C4-2B (cell line): ENCODE measurements at regions not wholly inside any gene's neighbourhood (a gene's known extent, or its start where the extent isn't known, plus 50 kb on each side); places are given as distances from the start of the nearest gene placed in this dataset.

Experiments
- H3K27ac ChIP-seq: fragments of 450-650 bp; 2 replicates; pipeline ENCODE4 v1.5.1; 2017
- CTCF ChIP-seq: fragments of 450-650 bp; conservative IDR thresholded peaks from 2 replicates; pipeline ENCODE4 v1.5.1; 2017; ENCODE audit warnings: mild to moderate bottlenecking
- ZFX ChIP-seq: fragments of 450-650 bp; IDR thresholded peaks from 2 replicates; pipeline ENCODE4 v1.6.1; 2017

DNA sequence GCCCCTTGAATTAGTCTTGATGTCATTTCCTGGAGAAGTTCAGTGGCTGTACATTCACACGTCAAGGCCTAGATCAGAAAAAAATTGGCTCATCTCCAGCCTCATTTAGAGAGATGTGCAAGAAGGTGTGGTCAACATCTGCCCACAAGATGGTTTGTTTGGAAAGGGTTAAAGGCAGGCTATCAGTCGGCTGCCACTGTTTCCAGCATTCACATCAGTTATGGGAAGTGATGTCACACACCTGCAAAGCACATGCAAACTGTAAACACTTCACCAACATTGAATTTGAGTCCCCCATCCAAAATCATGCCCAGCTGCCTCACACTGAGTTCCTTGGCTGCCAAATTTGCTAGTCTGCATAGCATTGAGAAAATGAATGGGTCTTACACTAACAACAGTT lies 498.3 kb upstream of the INTU start:
- TF ChIP-seq ZFX (no peak), CTCF (no peak)

GRCh38 chr4:127138586-127138985 lies 494.2 kb upstream of the INTU start:
- TF ChIP-seq CTCF (no peak), ZFX (no peak)
- no peak overlapping the region for H3K27ac ChIP-seq

More for the DNA sequence above, 498.3 kb upstream of the INTU start:
- H3K27ac ChIP-seq, result no peak overlapping the region

- no peak overlapping the region for H3K27ac ChIP-seq
- TF ChIP-seq CTCF (no peak), ZFX (no peak)
Observed at GRCh38 chr4:127139788-127140286, 492.9 kb upstream of the INTU start.

DNA sequence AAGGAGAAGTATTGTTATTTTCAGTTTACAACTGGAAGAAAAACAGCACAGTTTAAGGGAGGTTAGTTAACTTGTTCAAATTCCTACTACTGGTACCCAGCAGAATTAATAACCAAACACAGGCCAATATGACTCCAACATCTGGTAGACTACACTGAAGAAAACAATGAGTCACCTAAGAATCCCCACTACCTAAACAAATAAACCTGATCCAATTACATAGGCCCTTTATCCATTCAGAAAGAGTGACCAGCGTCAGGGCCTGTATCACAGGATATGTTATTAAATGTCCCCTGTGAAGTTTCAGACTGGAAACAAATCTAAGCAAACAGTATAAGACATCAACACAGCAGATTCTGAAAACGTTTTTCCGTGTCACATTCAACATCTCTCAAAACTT lies 492.5 kb upstream of the INTU start:
- H3K27ac ChIP-seq, result no peak overlapping the region
- TF ChIP-seq ZFX, result no peak
- no peak for TF ChIP-seq CTCF

- TF ChIP-seq CTCF, result no peak
- TF ChIP-seq ZFX, result no peak
- no peak overlapping the region for H3K27ac ChIP-seq
Observed at GRCh38 chr4:127141856-127142255, 490.9 kb upstream of the INTU start.

DNA sequence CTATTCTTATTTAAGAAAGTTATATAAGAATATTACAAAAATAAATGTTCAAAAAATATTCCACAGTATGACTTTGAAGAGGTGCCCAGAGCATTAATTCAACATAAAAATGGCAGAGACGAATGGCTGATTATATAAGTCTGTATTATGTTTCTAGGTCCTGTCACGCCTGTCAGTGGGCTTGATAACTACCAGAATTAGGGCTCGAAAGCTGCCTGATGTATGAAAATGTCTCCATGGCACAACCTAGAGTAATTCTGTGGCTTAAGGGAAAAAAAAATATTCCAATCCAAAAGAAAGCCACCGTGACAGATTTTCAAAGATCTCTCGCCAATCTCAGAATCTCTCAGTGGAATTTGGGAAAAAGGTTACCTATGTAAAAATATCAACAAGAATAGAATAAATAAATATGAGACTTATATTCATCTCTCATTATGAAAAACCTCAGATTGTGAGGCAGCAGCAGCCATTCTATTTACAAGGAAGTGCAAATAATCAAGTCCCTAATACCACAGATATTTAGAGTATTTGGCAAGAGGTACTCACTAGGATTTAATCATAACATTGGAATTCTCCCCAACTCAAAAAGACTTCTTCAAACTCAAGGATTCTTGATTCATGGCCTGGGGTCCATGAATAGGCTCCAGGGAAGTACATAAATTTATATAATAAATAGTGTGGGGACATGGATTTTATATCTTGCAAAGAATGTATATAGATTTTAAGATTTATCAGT lies 489.1 kb upstream of the INTU start:
- TF ChIP-seq ZFX (no peak), CTCF (no peak)
- H3K27ac ChIP-seq, result no peak overlapping the region

- H3K27ac ChIP-seq, result no peak overlapping the region
- TF ChIP-seq CTCF (no peak), ZFX (no peak)
Observed at GRCh38 chr4:127145006-127145540, 487.7 kb upstream of the INTU start.
